Thymus (tissue), 11 donors: ENCODE measurements at regions not wholly inside any gene's neighbourhood (a gene's known extent, or its start where the extent isn't known, plus 50 kb on each side); places are given as distances from the start of the nearest gene placed in this dataset.
"Not testable (repeated sequence)": the region's sequence is repeated elsewhere in the genome, so short reads cannot be mapped to it uniquely, and the experiment has no call there.

Experiments
- DNase-seq, 9 donors: peaks; one replicate each; pipeline ENCODE4 v3.0.0-alpha.2; 2013; ENCODE audit warnings: low spot score in 9 of 9, low read depth in 6 of 9, missing footprints in 1 of 9
- H3K27ac ChIP-seq, 2 donors: one replicate each; pipeline ENCODE4 v1.5.1; 2013; ENCODE audit warnings: control low read depth in 1 of 2, low read depth in 1 of 2, low read length in 1 of 2, mild to moderate bottlenecking in 1 of 2, moderate library complexity in 1 of 2
- H3K27me3 ChIP-seq, 2 donors: one replicate each; pipeline ENCODE4 v1.5.1; 2013; ENCODE audit warnings: low read length in 1 of 2; ENCODE audit not compliant: control insufficient read depth in 2 of 2, insufficient read depth in 1 of 2
- H3K36me3 ChIP-seq, 2 donors: one replicate each; pipeline ENCODE4 v1.5.1; 2013; ENCODE audit warnings: low read length in 1 of 2, mild to moderate bottlenecking in 1 of 2, moderate library complexity in 1 of 2; ENCODE audit not compliant: control insufficient read depth in 2 of 2, insufficient read depth in 2 of 2
- H3K4me1 ChIP-seq, 2 donors: one replicate each; pipeline ENCODE4 v1.5.1; 2013; ENCODE audit warnings: low read length in 2 of 2; ENCODE audit not compliant: control insufficient read depth in 2 of 2, insufficient read depth in 2 of 2
- H3K4me3 ChIP-seq, 2 donors: one replicate each; pipeline ENCODE4 v1.5.1; 2013; ENCODE audit warnings: low read length in 2 of 2, control low read depth in 1 of 2, mild to moderate bottlenecking in 1 of 2
- H3K9me3 ChIP-seq, 2 donors: one replicate each; pipeline ENCODE4 v1.5.1; 2013; ENCODE audit warnings: low read length in 1 of 2, mild to moderate bottlenecking in 1 of 2; ENCODE audit not compliant: control insufficient read depth in 2 of 2, insufficient read depth in 1 of 2
- WGBS: extraction: QIAGEN DNeasy Blood & Tissue Kit; methylation state at CpG from one replicate; pipeline ENCODE4 v1.1.7; 2013; 5-methylcytosine and 5-hydroxymethylcytosine counted together
- donor health status: healthy.

DNA sequence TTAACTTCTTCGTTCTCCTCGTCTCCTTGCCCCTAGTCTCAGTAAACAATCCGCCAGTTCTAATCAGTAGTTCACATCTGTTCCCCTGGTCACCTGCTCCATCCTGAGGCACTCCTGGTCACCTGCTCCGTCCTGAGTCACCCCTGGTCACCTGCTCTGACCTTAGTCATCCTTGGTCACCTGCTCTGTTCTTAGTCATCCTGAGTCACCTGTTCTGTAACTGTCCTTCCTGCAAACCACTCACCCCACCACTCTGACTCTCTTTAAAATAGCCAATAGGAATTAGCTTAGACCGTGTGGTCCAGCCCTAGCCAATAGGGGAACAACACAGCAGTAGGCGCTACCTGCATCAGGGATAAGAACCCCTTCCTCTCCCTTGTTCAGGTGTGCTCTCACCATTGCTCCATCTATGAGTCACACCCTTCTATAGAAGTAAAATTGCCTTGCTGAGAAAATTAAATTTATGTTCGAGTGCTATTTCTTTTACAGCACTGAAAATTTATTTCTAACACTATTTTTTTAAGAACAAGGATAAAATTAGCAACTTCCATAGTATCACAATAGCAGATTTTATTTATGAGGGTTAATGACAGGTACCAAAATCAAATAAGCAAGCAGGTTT is 237.6 kb upstream of the DIO3 start:
- not testable (repeated sequence) for H3K27ac ChIP-seq, H3K9me3 ChIP-seq, DNase-seq, H3K27me3 ChIP-seq, H3K4me3 ChIP-seq, H3K36me3 ChIP-seq, H3K4me1 ChIP-seq
- WGBS: 92% methylated on average over 7 of the region's 7 CpGs

DNA sequence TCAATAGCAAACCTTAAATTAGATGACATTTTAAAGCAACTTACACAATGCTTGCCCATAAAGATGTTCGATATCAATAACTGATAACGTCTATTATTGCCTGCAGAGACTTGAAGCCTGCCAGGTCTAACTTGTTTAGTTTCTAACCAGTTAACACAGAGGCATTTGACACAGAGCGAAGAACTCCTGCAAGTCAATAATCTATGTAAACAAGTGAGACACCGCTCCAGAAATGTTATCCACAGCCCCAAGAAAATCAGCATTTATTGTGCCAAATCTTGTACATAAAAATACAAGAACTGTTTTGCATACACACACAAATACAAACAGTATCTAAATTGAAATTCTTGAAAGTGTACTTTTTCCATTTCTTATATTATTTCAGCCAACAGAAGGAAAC is 236.0 kb upstream of the DIO3 start:
- no peak overlapping the region for H3K4me3 ChIP-seq
- DNase-seq: no peak

DNA sequence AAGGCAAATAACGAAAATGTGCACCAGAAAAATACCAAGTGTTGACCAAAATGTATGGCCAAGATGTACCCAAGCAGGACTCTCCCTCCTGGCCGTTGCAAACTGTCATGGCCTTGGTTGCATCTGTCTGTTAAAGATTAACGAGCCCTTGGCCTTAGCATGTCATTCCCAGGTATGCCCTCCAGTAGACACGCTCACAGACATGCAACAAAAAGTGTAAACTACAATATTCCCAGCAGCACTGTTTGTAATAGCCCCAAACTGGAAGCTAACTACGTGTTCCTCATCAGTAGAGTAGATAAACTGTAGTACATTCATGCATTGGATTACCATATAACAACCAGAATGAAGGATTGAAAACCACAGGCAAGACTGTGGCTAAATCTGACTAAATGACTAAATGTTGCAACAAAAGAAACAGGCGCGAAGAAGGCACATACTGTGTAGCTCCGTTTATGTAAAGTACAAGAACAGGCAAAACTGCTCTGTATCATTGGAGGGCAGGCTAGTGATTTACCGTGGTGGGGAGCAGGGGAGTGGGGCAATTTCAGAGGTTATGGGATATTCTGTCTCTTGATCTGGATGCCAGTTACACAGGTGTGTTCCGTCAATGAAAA is 232.8 kb upstream of the DIO3 start:
- no peaks in the 10 kb centered on the region for H3K36me3 ChIP-seq
- no peaks in the 10 kb centered on the region for H3K9me3 ChIP-seq
- H3K27me3 ChIP-seq: no peaks in the 10 kb centered on the region
- DNase-seq: no peak
- 90% methylated on average over 10 of the region's 10 CpGs for WGBS
- H3K4me3 ChIP-seq: no peak overlapping the region
- H3K27ac ChIP-seq: no peak overlapping the region
- H3K4me1 ChIP-seq: no peaks in the 10 kb centered on the region

More for the DNA sequence above, 236.0 kb upstream of the DIO3 start:
- Histone ChIP-seq H3K36me3 (no peaks in the 10 kb centered on the region), H3K4me1 (no peaks in the 10 kb centered on the region), H3K9me3 (no peaks in the 10 kb centered on the region), H3K27ac (no peak overlapping the region), H3K27me3 (no peaks in the 10 kb centered on the region)
- 98% methylated on average over 4 of the region's 4 CpGs for WGBS

DNA sequence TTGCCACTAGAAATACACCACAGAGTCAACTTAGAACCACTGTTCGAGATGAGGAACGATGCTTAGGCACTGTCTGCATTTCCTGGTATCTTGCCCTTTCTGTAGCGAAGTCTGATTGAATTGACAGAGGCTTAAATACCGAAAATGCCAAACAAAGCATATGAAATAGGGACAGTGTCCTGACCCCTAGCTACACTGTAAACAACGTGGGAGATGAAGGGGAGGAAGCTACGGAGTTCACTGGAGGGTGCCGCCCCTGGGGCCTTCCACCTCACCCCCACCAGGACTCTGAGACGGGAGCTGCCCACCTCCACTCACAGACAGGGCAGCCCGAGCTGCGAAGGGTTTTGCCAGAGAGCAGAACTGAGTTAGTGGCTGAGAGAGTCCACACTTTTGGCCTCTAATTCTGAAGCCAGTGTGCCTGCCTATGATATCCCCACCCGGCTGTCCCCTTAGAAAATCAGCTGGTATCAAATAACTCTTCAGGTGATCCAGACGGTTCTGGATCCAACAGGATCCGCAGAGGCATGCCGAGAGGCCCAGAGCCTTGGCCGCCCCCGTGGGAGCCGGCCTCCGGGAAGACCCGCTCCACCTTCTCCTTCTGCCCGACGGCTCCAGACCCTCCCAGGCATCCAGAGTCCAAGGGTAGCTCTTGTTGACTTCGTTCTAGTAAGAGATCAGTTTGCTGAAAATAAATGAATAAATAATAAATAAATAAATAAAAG is 230.7 kb upstream of the DIO3 start:
- no peaks in the 10 kb centered on the region for H3K9me3 ChIP-seq
- no peak overlapping the region for H3K27ac ChIP-seq
- no peaks in the 10 kb centered on the region for H3K4me1 ChIP-seq
- no peaks in the 10 kb centered on the region for H3K27me3 ChIP-seq
- no peaks in the 10 kb centered on the region for H3K36me3 ChIP-seq
- no peak overlapping the region for H3K4me3 ChIP-seq
- DNase-seq: no peak
- WGBS: 90% methylated on average over 22 of the region's 22 CpGs

- H3K36me3 ChIP-seq: no peaks in the 10 kb centered on the region
- no peak overlapping the region for H3K4me3 ChIP-seq
- no peaks in the 10 kb centered on the region for H3K4me1 ChIP-seq
- H3K27ac ChIP-seq: no peak overlapping the region
- no peak for DNase-seq
- H3K27me3 ChIP-seq: no peaks in the 10 kb centered on the region
- 89% methylated on average over 10 of the region's 10 CpGs for WGBS
- H3K9me3 ChIP-seq: no peaks in the 10 kb centered on the region
Measured at GRCh38 chr14:101331141-101331525, 230.2 kb upstream of the DIO3 start.

DNA sequence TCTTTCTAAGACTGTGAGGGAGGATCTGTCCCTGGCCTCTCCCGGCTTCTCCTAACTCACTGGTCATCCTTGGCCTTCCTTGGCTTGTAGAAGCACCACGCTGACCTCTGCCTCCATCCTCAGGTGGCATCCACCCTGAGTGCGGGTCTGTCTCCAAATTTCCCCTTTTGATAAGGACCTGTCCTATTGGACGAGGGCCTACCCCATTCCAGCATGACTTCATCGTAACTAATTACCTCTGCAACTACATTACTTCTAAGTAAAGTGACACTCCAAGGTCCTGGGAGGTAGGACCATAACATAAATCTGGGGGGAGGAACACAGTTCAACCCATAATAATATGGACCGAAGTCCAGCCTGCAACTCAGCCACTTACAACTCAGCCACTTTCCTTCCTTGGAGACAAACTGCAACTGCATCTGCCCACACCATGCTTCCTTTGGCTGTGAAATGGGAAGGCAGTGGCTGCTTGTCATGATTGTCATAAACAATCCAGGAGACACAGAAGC is 229.6 kb upstream of the DIO3 start:
- no peaks in the 10 kb centered on the region for H3K36me3 ChIP-seq
- no peak overlapping the region for H3K27ac ChIP-seq
- no peak for DNase-seq
- peaks cover 0 to 3% of the 10 kb centered on the region in 2 donors for H3K27me3 ChIP-seq
- 92% methylated on average over 6 of the region's 6 CpGs for WGBS
- H3K4me1 ChIP-seq: no peaks in the 10 kb centered on the region
- H3K4me3 ChIP-seq: no peak overlapping the region
- no peaks in the 10 kb centered on the region for H3K9me3 ChIP-seq

DNA sequence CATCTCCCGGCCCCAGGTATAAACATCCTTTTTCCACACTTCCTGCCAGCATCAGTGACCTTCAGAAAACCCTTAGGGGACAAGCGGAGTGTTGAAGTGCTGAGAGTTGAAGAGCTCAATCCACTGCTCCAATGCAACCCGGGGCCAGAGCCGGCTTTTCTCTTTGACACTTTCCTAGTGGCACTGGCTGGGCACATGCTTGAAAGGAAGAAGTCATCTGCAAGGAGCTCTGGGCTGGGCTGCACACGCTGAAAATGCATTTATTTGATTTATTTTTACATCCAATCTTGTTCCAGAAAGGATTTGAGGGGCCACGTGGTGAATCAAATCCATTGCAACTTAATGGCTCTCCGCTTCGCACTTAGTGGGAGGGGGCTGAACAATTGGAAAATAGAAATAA is 229.0 kb upstream of the DIO3 start:
- Histone ChIP-seq H3K27me3 (peaks cover 0 to 9% of the 10 kb centered on the region in 2 donors), H3K27ac (no peak overlapping the region), H3K9me3 (no peaks in the 10 kb centered on the region), H3K36me3 (no peaks in the 10 kb centered on the region), H3K4me1 (no peaks in the 10 kb centered on the region), H3K4me3 (no peak overlapping the region)
- 82% methylated on average over 8 of the region's 8 CpGs for WGBS
- DNase-seq: no peak

DNA sequence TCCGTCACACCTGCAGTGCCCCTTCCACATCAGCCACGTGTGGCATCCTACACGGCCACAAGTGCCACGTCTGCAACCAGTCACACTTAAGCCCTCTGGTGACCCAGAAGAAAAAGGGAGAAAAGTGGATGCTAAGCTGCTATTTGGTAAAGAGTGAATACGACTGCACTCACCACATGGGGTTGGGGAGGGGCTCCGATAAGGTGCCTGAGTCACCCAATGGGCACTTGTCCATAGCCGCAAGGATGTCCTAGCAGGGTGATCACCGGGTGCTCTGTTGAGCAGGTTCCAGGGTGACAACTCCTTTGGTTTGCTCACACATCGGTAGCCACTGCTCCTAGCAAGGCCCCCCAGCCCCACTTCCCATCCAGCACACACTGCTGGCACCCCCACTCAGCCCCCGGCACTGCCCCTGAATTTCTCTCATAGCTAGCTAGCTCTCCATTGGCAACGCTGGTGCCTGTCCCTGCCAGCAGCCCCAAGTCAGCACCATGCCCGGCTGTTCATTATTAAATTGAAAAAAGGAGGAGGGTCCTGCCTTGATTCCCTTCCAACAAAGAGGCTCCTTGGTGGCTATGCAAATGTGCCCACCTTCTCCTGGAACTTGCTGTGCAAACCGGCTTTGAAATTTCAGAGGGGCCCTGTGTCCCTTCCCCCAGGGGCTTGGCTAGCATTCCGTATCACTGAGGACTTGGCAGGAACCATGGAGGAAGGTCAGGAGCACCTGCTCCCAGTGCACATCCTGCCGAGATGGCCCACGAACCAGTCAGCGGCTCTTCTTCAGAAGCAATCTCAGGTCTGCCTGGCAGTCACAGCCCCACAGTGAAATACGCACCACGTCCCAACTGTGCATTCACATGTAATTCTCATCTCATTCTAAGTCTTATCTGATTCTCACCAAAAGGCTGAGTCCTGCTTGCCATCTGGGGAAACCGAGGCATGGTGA is 227.7 kb upstream of the DIO3 start:
- Histone ChIP-seq H3K4me3 (no peak overlapping the region), H3K4me1 (no peaks in the 10 kb centered on the region), H3K27me3 (peaks cover 0 to 10% of the 10 kb centered on the region in 2 donors), H3K36me3 (no peaks in the 10 kb centered on the region), H3K9me3 (no peaks in the 10 kb centered on the region), H3K27ac (no peak overlapping the region)
- WGBS: 90% methylated on average over 20 of the region's 20 CpGs
- no peak for DNase-seq
